Kidney (tissue), 13 donors: ENCODE measurements at regions not wholly inside any gene's neighbourhood (a gene's known extent, or its start where the extent isn't known, plus 50 kb on each side); places are given as distances from the start of the nearest gene placed in this dataset.

ENCODE experiments used
- DNase-seq, 5 donors: peaks; one replicate each; pipeline ENCODE4 v3.0.0-alpha.2; 2013 to 2020
- FAIRE-seq: peaks from 2 replicates; lab custom pipeline; 2012; peaks lifted over from hg19 to GRCh38; lab: Jason Lieb, UNC
- H3K27ac ChIP-seq, 2 donors: one replicate each; pipeline ENCODE4 v1.7.0; 2013; ENCODE audit warnings: low read depth in 2 of 2, low read length in 2 of 2, inconsistent platforms in 1 of 2
- H3K27me3 ChIP-seq: one replicate; pipeline ENCODE4 v1.7.1; 2013; ENCODE audit warnings: low read length, inconsistent platforms; ENCODE audit not compliant: control insufficient read depth, insufficient read depth
- H3K36me3 ChIP-seq, 3 donors: one replicate each; pipeline versions ENCODE4 v1.7.0 to v1.7.1; 2013; ENCODE audit warnings: low read length in 3 of 3, control low read depth in 1 of 3, inconsistent platforms in 1 of 3; ENCODE audit not compliant: insufficient read depth in 3 of 3, control insufficient read depth in 2 of 3
- H3K4me1 ChIP-seq, 3 donors: one replicate each; pipeline versions ENCODE4 v1.7.0 to v1.7.1; 2013; ENCODE audit warnings: low read length in 3 of 3, inconsistent platforms in 1 of 3, low read depth in 1 of 3; ENCODE audit not compliant: control insufficient read depth in 2 of 3, insufficient read depth in 2 of 3
- H3K4me3 ChIP-seq, 3 donors: one replicate each; pipeline versions ENCODE4 v1.7.0 to v1.8.1; 2013; ENCODE audit warnings: low read length in 3 of 3, control low read depth in 1 of 3, inconsistent platforms in 1 of 3
- H3K9ac ChIP-seq, 3 donors: one replicate each; pipeline versions ENCODE4 v1.7.0 to v1.7.1; 2013; ENCODE audit warnings: low read length in 3 of 3, control low read depth in 1 of 3, inconsistent platforms in 1 of 3
- H3K9me3 ChIP-seq, 3 donors: one replicate each; pipeline versions ENCODE4 v1.7.0 to v1.7.1; 2013; ENCODE audit warnings: low read length in 3 of 3, control low read depth in 1 of 3, inconsistent platforms in 1 of 3; ENCODE audit not compliant: control insufficient read depth in 2 of 3, insufficient read depth in 1 of 3
- CTCF ChIP-seq: IDR thresholded peaks from 3 replicates; pipeline ENCODE4 v1.5.1; 2012; ENCODE audit warnings: mild to moderate bottlenecking, moderate library complexity, borderline replicate concordance; ENCODE audit not compliant: insufficient read depth; ENCODE audit errors: extremely low read depth
- intact Hi-C: fragments of 100-400 bp; cut with DNase I; formaldehyde crosslinking; loops from one replicate; pipeline ENCODE4 v1.11.1; 2022
- donor health status: control.
- donor health status: control.
- donor health status: control.
- donor health status: control.
- donor health status: control.
- donor health status: DM: yes; HTN: yes; CAD: no.
- donor health status: Normal renal cell carcinoma (clear cell type).

DNA sequence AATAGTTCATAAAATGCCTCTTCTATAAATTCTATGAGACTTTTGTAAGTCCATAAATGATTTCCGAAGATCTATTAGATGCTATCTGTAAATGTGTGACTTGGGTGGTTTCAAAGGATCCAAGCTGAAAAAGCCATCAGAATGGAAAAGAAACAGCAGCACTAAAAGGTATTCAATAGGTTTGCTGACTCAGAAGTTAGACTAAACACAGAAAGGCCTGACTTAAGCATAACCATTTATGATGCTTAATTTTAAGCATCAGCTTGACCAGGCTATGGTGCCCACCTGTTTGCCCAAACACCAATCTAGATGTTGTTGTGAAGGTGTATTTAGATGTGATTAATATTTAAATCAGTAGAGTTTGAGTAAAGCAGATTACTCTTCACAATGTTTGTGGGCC lies 513.5 kb downstream of the TFAP2A start:
- intact Hi-C loops: no loop called here
- Histone ChIP-seq H3K36me3 (no peaks in the 10 kb centered on the region), H3K4me1 (no peaks in the 10 kb centered on the region), H3K4me3 (no peak overlapping the region), H3K27me3 (no peaks in the 10 kb centered on the region), H3K9ac (no peak overlapping the region), H3K9me3 (no peaks in the 10 kb centered on the region), H3K27ac (no peak overlapping the region)
- DNase-seq (no peak), FAIRE-seq (no peak)
- no peak for TF ChIP-seq CTCF

- Histone ChIP-seq H3K27me3 (no peaks in the 10 kb centered on the region), H3K4me1 (no peaks in the 10 kb centered on the region), H3K9me3 (no peaks in the 10 kb centered on the region), H3K27ac (no peak overlapping the region), H3K4me3 (no peak overlapping the region), H3K9ac (no peak overlapping the region), H3K36me3 (no peaks in the 10 kb centered on the region)
- intact Hi-C loops: no loop called here
- no peak for FAIRE-seq
- no peak for TF ChIP-seq CTCF
- DNase-seq: no peak
These were observed 518.1 kb downstream of the TFAP2A start for GRCh38 chr6:9896806-9897205.

DNA sequence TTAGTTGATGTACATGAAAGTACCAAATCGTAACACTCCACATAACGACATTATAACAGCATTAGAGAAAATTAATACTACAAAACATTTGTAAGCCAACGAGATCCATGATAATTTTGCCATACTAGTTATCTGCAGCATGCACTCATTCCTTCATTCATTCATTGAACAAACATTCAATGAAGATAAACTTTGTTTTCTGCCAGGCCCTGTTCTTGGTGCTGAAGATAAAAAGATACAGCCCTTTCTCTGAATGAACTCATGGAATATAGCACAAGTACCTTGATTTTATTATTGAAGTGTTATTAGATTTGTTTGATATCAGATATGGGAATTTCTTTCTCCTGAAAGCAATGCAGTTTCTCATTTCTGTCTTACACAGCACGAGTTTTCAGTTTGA lies 524.0 kb downstream of the TFAP2A start:
- H3K36me3 ChIP-seq: no peaks in the 10 kb centered on the region
- no peak overlapping the region for H3K4me3 ChIP-seq
- H3K9me3 ChIP-seq: peaks cover 0 to 7% (median 0%) of the 10 kb centered on the region in 3 donors
- FAIRE-seq (no peak), DNase-seq (no peak)
- no peak overlapping the region for H3K9ac ChIP-seq
- no peaks in the 10 kb centered on the region for H3K4me1 ChIP-seq
- no peak overlapping the region for H3K27ac ChIP-seq
- intact Hi-C loops: no loop called here
- H3K27me3 ChIP-seq: no peaks in the 10 kb centered on the region
- no peak for TF ChIP-seq CTCF

DNA sequence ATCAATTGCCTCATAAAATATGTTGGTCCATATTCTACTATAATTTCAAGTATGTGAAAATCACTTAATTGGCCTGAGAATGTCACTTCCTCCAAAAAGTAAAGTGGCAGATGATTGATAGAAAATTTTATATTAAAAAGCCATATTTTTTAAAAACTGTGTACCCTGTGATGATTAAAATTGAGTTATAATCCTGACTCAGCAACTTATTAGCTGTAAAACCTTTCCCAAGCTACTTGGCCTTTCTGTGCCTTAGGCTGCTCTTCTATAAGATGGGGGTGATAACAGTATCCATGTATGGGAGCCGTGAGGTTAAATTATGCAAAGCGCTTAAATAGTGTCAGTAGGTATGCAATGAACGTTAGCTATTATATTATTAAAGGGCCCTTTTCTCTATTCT lies 524.4 kb downstream of the TFAP2A start:
- intact Hi-C loops: no loop called here
- no peak for FAIRE-seq

More for the DNA sequence above, 524.4 kb downstream of the TFAP2A start:
- Histone ChIP-seq H3K9me3 (peaks cover 0 to 7% (median 0%) of the 10 kb centered on the region in 3 donors), H3K27me3 (no peaks in the 10 kb centered on the region), H3K4me1 (no peaks in the 10 kb centered on the region), H3K9ac (no peak overlapping the region), H3K36me3 (no peaks in the 10 kb centered on the region), H3K27ac (no peak overlapping the region), H3K4me3 (no peak overlapping the region)
- no peak for TF ChIP-seq CTCF
- DNase-seq: no peak
